Activated CD4-positive, alpha-beta T cell treated with anti-CD3 and anti-CD28 coated beads, Interleukin-2, amount 50 U/mL, for 16 hours (primary cell): ENCODE measurements at regions not wholly inside any gene's neighbourhood (a gene's known extent, or its start where the extent isn't known, plus 50 kb on each side); places are given as distances from the start of the nearest gene placed in this dataset.

Experiments
- DNase-seq: peaks from one replicate; pipeline ENCODE4 v3.0.0-alpha.2; 2020

DNA sequence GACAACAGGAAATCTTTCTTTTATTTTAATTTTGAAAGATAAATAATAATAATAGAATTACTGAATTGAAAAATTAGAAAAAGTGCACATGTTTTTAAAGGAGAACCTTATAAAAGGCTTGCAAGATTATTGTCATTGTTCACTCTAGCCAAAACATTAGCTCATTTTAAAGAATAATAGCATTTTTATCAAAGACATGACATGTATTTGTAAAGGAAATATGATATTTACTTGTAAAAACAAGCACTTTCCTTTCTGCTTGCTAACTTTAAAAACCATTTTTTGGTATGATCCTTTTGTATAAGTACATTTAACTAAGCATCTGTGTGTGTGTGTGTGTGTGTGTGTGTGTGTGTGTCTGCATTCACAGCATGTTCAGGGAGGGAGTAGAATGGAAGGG is 156.3 kb upstream of the C1orf87 start:
- no peak for DNase-seq

- DNase-seq: no peak
These were observed 154.5 kb upstream of the C1orf87 start for GRCh38 chr1:60228041-60228491.

GRCh38 chr1:60227601-60228000 is 154.0 kb upstream of the C1orf87 start:
- no peak for DNase-seq

- no peak for DNase-seq
These were observed 151.9 kb upstream of the C1orf87 start for GRCh38 chr1:60225486-60225885.

DNA sequence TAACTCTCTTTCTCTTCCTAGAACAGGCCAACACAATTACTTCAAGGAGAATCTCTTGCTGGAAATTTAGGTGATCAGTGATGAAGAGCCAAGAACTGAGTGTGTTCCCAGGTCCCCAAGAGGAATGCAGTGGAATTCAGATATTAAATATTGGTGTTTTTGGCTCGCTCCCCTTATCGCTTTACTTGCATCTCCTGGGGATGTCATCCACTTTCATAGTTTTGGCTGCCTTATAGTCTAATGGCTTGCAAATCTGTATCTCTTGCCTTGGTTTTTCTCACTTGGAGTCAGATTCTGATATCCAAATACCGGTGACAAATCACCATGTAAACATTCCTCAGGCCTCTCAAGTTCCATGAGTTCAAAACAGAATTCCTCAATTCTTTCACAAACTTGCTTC is 151.0 kb upstream of the C1orf87 start:
- no peak for DNase-seq

DNA sequence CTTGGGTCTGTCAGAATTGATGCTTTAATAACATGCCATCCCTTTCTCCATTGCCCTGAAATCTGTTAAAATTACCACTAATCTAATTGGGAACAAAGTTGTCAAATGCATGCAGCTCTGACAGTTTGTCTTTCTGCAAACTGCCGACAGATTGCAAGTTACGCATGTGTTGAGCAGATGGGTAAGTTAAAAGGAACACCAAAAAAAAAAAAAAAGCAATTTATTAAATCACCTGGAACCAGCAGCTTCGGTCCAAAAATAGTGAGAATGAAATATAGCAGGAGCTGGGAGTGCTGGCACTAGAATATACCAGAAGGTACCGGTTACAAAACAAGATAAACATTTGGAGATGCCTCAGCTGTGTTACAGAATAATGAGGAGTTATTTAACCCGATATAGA is 149.6 kb upstream of the C1orf87 start:
- DNase-seq: no peak

DNA sequence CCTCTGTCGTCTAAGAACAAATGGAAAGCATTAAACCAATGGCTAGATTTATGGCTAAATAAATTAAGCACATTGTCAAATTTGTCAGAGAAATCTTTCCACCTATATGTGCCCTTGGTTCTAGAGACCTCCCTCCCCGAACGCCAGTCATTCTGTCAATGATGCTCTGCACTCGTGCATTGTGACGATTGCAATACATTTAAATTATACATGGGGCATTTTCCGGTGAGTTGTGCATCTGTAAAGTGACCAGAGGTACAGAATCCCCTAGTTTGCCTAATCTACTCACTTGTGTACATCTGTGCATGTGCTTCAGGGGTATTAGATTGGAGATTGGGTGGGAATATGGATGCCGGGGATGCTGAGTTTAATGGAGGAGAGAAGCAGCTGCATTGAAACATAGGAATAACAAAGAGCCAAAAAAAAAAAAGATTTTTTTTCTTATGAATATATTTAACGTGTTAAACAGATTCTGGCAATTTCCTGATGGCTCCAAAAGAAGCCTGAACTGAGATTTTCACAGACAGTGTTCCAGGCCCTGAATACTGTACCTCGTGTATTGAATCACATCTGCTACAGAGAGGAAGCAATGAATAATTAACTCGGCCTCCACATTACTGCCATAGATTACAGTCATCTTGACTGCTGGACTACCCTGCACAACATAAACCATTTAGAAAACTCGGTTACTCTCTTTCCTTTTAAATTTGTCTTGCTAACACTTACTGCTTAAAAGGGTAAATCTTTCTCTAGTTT is 149.0 kb upstream of the C1orf87 start:
- DNase-seq: no peak

GRCh38 chr1:60213253-60213652 is 139.7 kb upstream of the C1orf87 start:
- no peak for DNase-seq

DNA sequence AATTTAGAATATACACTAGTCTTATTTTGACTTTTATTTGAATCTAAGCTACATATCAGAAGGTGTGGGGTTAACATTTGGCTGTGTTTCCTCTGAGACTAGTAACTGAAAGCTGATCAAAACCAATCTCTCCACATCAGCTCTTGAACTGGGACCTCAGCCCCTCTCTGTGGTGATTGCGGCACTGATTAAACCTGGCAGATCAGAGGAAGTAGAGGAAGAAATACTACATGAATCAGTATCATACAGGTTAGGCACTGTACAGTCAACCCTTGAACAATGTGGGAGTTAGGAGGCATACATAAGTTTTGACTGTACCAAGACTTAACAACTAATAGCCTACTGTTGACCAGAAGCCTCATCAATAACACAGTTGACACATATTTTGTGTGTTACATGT is 122.5 kb upstream of the C1orf87 start:
- DNase-seq: no peak

DNA sequence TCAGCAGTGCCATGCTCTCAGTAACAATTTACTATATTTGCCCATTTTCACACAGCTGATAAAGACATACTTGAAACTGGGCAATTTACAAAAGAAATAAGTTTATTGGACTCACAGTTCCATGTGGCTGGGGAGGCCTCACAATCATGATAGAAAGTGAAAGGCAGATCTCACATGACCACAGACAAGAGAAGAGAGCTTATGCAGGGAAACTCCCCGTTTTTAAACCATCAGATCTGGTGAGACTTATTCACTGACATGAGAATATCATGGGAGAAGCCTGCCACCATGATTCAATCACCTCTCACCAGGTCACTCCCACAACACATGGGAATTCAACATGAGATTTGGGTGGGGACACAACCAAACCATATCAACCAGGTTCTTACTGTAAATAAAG is 112.1 kb upstream of the C1orf87 start:
- no peak for DNase-seq

DNA sequence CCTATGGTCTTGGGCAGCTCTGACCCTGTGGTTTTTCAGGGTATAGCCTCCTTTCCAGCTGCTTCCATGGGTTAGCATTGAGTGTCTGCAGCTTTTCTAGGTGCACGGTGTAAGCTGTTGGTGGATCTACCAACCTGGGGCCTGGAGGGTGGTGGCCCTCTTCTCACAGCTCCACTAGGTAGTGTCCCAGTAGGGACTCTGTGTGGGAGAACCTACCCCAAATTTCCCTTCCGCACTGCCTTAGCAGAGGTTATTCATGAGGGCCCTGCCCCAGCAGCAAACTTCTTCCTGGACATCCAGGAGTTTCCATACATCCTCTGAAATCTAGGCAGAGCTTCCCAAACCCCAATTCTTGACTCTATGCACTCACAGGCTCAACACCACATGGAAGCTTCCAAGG is 111.0 kb upstream of the C1orf87 start:
- DNase-seq: no peak

- DNase-seq: no peak
These were observed 100.3 kb upstream of the C1orf87 start for GRCh38 chr1:60173729-60174505.

DNA sequence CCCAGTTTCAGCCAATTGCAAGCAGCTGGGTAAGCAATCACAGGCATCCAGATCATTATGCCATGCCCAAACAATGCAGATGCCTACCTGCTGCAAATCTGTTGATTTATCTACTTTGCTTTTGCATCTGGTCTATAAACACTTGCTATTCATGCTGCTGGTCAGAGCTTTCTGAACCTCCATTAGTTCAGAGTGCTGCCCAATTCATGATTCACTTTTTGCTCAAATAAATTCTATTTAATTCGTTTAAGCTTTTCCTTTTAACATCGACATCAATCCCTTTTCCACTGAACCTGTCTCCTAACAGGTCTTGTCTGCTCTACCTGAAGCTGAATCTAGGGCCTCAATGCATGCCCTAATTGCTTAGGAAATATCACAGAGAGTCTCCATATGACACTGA is 99.4 kb upstream of the C1orf87 start:
- no peak for DNase-seq

DNA sequence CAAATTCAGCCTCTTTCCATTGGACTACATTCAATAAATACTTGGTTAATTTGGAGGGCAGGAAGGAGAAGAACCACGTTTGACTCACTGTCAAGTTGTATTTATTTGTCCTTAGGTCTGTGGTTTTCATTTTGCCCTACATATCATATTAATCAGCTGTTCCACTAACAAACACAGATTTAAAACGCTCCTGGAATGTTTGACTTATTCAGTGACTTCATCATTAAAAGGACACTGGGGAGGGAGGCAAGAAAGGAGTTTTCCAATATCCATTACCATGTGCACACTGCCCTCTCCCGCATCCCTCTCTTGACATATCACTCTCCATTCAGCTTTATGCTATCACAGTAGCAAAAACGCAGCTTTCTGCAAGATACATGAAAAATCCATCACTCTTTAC is 98.2 kb upstream of the C1orf87 start:
- no peak for DNase-seq

DNA sequence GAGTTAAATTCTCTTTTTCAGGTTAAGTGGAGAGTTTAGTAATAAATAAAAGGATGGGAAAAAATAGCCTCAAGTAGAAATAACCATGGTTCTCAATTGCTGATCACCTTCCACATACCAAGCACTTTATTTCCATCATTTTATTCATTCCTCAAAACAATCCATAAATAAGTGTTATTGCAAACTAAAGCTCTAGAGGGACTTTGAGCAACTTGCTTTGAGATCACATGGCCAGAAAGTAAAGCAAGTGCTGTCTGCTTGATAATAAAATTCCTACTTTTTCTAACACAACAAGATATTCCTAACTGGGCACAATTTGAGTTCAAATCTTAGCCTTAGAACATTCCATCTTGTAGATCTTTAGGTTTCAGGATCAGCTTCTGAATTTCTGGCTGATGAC is 97.1 kb upstream of the C1orf87 start:
- DNase-seq: no peak

GRCh38 chr1:60169206-60169605 is 95.6 kb upstream of the C1orf87 start:
- DNase-seq: no peak

DNA sequence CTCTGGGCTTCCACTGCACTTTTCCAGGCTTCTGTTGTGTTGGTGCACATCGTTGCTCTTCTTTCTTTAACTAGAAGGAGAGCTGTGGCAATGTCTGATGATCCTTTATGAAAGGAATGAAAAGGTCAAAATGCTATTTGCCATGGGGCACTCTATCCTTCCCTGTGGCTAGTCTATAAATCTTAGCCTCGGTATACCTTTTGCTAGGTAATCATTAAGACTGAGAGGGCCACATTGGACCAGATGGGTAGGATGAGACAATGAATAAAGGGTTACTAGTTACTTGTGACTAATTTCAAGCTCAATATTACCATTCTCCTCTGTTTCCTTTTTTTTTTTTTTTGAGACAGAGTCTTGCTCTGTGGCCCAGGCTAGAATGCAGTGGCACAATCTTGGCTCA is 89.4 kb upstream of the C1orf87 start:
- DNase-seq: no peak

DNA sequence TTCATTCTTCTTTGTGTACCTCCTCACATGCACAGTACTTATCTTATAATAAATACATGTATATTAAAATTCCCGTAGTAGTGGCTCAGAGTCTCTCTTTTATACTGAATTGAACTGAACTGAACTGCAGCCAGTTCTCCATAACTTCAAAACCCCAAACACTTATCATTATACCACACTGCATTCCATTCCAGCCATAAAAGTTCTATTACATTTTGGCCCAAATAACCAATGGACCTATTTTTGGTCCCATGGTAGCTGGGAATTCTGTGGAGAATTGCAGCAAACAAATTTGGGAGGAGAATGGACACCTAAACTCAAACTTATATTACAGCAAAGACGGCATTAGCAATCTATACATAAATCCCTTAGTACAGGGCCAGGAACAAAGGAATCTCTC is 86.6 kb upstream of the C1orf87 start:
- no peak for DNase-seq

DNA sequence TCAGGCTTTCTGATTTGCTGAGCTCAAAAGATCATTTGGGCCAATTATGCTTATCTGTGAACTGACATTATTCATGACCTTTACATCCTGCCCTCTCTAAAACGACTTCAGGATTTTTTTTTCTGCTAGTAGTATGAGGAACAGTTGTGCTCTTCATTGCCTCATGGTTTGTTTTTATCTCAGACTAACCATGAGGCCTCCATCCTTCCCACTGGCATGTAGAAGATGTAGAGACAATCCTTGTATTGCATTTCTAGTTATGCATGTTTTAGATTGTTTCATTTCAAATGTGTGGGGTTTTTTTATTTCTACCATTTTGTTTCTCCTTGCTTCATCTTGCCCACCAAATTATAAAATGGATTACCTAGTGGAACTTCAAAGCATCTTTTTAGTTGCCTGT is 82.8 kb upstream of the C1orf87 start:
- DNase-seq: no peak

DNA sequence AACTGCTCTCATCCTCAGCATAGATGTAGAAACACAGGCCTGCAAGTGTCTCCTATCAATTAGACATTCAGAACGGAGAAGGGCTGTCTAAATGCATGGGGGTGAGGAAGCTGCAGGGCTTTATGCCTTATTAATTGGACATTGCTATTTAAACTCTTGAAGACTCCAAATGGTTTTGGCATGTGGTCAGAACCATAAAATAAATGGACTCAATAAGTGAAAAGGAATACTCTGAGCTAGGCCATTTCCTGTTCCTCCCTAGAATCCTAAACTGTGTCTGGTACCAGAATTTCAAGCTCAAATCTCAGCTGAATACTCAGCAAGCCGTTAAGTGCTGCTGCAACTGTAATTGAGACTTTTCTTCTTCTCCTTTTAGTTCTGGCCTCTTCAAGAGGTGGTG is 80.4 kb upstream of the C1orf87 start:
- no peak for DNase-seq

DNA sequence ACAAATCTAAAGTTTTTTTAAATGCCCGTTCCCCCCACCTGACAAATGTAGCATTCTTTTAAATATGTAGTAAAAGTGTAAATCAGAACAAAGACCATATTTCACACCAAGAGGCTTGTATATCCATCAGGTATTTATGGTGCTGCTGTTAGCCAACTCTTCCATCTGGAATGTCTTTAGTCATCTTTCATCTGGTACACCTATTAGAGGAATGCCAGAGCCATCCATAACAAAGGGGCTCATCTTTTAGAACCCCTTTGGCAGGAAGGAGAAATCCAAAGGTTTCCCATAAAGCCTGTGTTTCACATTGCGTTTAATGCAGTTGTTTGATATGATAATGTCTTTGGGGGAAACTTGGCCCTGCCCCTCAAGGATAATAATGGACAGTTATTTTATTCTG is 79.3 kb upstream of the C1orf87 start:
- no peak for DNase-seq

- no peak for DNase-seq
These were observed 77.7 kb upstream of the C1orf87 start for GRCh38 chr1:60151311-60151710.

DNA sequence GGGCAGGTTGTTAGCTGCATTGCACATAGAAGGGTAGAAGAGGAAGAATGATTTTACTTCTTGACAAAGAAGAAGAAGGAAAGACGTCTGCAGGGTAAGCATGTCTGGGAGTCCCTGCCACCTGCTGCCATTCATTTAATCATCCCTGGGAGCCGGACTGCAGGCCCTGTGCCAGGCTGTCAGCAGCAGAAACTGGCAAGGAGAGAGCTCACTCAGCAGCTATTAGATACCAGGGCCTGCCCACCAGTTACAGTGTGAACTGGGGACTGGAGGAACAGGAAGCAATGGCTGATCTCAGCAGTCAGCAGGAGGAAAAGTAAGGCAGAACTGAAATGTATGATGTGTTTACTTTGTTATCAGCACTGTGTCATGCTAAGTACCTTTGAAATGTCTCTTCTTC is 75.7 kb upstream of the C1orf87 start:
- no peak for DNase-seq

GRCh38 chr1:60146884-60147283 is 73.3 kb upstream of the C1orf87 start:
- DNase-seq: no peak

GRCh38 chr1:60145771-60146170 is 72.2 kb upstream of the C1orf87 start:
- no peak for DNase-seq
